OCI-LY7 (cell line): ENCODE measurements at regions not wholly inside any gene's neighbourhood (a gene's known extent, or its start where the extent isn't known, plus 50 kb on each side); places are given as distances from the start of the nearest gene placed in this dataset.

Experiments used
- BruUV-seq: library from RNA; stranded (reverse); fragments of 400-500 nt; replicated peaks from 2 replicates; lab custom pipeline; 2021; lab: Mats Ljungman, UMichigan
- CTCF ChIA-PET: fragments of 300-600 bp; sonication (Branson Sonifier 250); formaldehyde crosslinking; loops from one replicate; lab custom pipeline; 2022; ENCODE audit warnings: antibody characterized with exemption; ENCODE audit not compliant: unreplicated experiment; lab: Charles Lee
- POLR2A ChIA-PET: fragments of 300-600 bp; sonication (Branson Sonifier 250); formaldehyde crosslinking; loops from one replicate; lab custom pipeline; 2022; ENCODE audit warnings: antibody characterized with exemption; lab: Charles Lee
- DNase-seq: peaks from one replicate; pipeline ENCODE4 v3.0.0-alpha.2; 2015; ENCODE audit warnings: low spot score
- H2AFZ ChIP-seq: fragments of 200-600 bp; sonication (generic), shearing (Covaris generic); 2 replicates; pipeline ENCODE4 v1.6.1; 2014; ENCODE audit warnings: mild to moderate bottlenecking, antibody characterized with exemption, low read length, moderate library complexity
- H3K27ac ChIP-seq: fragments of 200-600 bp; sonication (generic); 2 replicates; pipeline ENCODE4 v1.5.1; 2014; ENCODE audit warnings: mixed run types, low read depth, mild to moderate bottlenecking, moderate library complexity, low read length, inconsistent platforms; ENCODE audit not compliant: poor library complexity, severe bottlenecking
- H3K36me3 ChIP-seq: fragments of 200-600 bp; sonication (generic); 2 replicates; pipeline ENCODE4 v1.6.1; 2014; ENCODE audit warnings: mild to moderate bottlenecking, antibody characterized with exemption, low read length, moderate library complexity, mixed read lengths; ENCODE audit not compliant: insufficient read depth
- H3K4me1 ChIP-seq: fragments of 200-600 bp; sonication (generic); 2 replicates; pipeline ENCODE4 v1.5.1; 2014; ENCODE audit warnings: mild to moderate bottlenecking, low read length; ENCODE audit not compliant: insufficient read depth, poor library complexity, severe bottlenecking
- H3K4me2 ChIP-seq: fragments of 200-600 bp; sonication (generic); 2 replicates; pipeline ENCODE4 v1.6.1; 2014; ENCODE audit warnings: mild to moderate bottlenecking, low read length
- H3K4me3 ChIP-seq: fragments of 200-600 bp; sonication (generic); 2 replicates; pipeline ENCODE4 v1.5.1; 2014; ENCODE audit warnings: mild to moderate bottlenecking, low read depth, low read length; ENCODE audit not compliant: poor library complexity, severe bottlenecking
- H3K79me2 ChIP-seq: fragments of 200-600 bp; sonication (generic); 2 replicates; pipeline ENCODE4 v1.6.1; 2016; ENCODE audit warnings: low read depth, mild to moderate bottlenecking, low read length, moderate library complexity, mixed read lengths; ENCODE audit not compliant: insufficient read depth
- H3K9me2 ChIP-seq: fragments of 200-600 bp; sonication (generic); 2 replicates; pipeline ENCODE4 v1.6.1; 2016; ENCODE audit warnings: mild to moderate bottlenecking, low read length, mixed read lengths; ENCODE audit not compliant: insufficient read depth
- H3K9me3 ChIP-seq: fragments of 200-600 bp; sonication (generic); 2 replicates; pipeline ENCODE4 v1.6.1; 2014; ENCODE audit warnings: mild to moderate bottlenecking, mixed run types, low read length, mixed read lengths
- H4K20me1 ChIP-seq: fragments of 200-600 bp; sonication (generic); 2 replicates; pipeline ENCODE4 v1.6.1; 2014; ENCODE audit warnings: mild to moderate bottlenecking, antibody characterized with exemption, low read length, moderate library complexity, mixed read lengths; ENCODE audit not compliant: insufficient read depth
- EZH2phosphoT487 ChIP-seq: fragments of 200-600 bp; sonication (generic); IDR thresholded peaks from 2 replicates; pipeline ENCODE4 v1.6.1; 2018; ENCODE audit warnings: low read depth, borderline replicate concordance, mild to moderate bottlenecking, mixed run types, antibody characterized with exemption, low read length, moderate library complexity, mixed read lengths
- intact Hi-C: fragments of 100-400 bp; cut with micrococcal nuclease; formaldehyde crosslinking; loops from one replicate; pipeline ENCODE4 v1.10.0; 2022; ENCODE audit not compliant: unreplicated experiment
- TF ChIP-seq, protein P1 (sequence below): fragments of 200-600 bp; sonication (generic); conservative IDR thresholded peaks from 2 replicates; pipeline ENCODE4 v1.5.1; 2014; ENCODE audit warnings: mild to moderate bottlenecking, antibody characterized with exemption, low read length, moderate library complexity, mixed read lengths

DNA sequence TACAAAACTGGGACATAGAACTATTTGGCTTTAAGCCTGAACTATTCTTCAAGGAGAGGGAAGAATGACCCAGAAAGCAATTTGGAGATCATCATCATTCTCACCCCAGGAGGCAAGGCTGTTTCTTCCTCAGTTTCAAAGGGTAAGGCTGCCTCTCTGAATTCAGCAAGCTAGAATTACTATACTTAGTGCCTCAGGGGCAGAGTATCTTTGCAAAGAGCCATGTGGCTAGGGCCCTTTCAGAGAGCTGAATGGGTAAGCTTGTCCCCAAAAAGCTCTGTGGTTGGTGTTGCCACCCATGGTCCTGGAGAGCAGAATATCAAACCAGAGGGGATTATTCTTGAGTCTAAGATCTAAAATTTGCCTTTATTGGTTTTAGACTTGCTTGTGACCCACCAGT lies 720.3 kb upstream of the ARPP21 start:
- Histone ChIP-seq H4K20me1 (no peaks in the 10 kb centered on the region), H2AFZ (no peak overlapping the region), H3K36me3 (no peaks in the 10 kb centered on the region), H3K4me2 (no peak overlapping the region), H3K9me3 (no peaks in the 10 kb centered on the region), H3K4me3 (no peak overlapping the region), H3K27ac (no peak overlapping the region), H3K9me2 (no peaks in the 10 kb centered on the region), H3K4me1 (no peaks in the 10 kb centered on the region), H3K79me2 (no peaks in the 10 kb centered on the region)
- TF ChIP-seq, protein P1, sequence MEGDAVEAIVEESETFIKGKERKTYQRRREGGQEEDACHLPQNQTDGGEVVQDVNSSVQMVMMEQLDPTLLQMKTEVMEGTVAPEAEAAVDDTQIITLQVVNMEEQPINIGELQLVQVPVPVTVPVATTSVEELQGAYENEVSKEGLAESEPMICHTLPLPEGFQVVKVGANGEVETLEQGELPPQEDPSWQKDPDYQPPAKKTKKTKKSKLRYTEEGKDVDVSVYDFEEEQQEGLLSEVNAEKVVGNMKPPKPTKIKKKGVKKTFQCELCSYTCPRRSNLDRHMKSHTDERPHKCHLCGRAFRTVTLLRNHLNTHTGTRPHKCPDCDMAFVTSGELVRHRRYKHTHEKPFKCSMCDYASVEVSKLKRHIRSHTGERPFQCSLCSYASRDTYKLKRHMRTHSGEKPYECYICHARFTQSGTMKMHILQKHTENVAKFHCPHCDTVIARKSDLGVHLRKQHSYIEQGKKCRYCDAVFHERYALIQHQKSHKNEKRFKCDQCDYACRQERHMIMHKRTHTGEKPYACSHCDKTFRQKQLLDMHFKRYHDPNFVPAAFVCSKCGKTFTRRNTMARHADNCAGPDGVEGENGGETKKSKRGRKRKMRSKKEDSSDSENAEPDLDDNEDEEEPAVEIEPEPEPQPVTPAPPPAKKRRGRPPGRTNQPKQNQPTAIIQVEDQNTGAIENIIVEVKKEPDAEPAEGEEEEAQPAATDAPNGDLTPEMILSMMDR, result no peak
- no peak for TF ChIP-seq EZH2phosphoT487
- intact Hi-C loops, result no loop called here
- no peak for DNase-seq
- ChIA-PET POLR2A (interaction anchor here (0.7 to 1.5 kb wide), 2 partner anchors 137 to 1599 kb away, joined by 3 read pairs; no protein-coding TSS in a partner anchor), CTCF (no interaction called here)
- no TSS peak for BruUV-seq

DNA sequence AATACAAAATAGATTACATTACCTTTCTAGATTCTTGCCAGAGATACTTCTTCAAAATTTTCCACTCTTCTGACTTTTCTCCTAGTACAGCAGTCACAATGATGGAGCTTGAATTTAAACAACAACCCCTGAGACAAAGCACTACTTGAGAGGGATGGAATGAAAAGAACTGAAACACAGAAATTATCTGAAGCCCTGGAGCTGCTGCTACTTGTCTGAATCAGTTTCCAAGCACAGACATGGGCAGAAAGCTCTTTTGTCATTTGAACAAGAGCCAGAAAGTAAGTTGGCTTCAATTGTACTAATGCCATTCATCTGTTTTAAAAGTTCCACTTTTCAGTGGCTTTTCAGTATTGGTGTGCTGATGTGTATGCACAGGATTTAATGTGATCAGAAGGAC lies 718.5 kb upstream of the ARPP21 start:
- Histone ChIP-seq H3K36me3 (no peaks in the 10 kb centered on the region), H3K4me3 (no peak overlapping the region), H3K79me2 (no peaks in the 10 kb centered on the region), H2AFZ (no peak overlapping the region), H4K20me1 (no peaks in the 10 kb centered on the region), H3K4me2 (no peak overlapping the region), H3K9me2 (no peaks in the 10 kb centered on the region), H3K4me1 (no peaks in the 10 kb centered on the region), H3K9me3 (no peaks in the 10 kb centered on the region), H3K27ac (no peak overlapping the region)
- intact Hi-C loops, result no loop called here
- no peak for DNase-seq
- CTCF ChIA-PET, result no interaction called here
- POLR2A ChIA-PET, result interaction anchor here (0.8 kb wide), 1 partner anchor 26 kb away, joined by 3 read pairs; no protein-coding TSS in a partner anchor
- BruUV-seq, result no TSS peak
- TF ChIP-seq, protein P1, result no peak
- no peak for TF ChIP-seq EZH2phosphoT487

DNA sequence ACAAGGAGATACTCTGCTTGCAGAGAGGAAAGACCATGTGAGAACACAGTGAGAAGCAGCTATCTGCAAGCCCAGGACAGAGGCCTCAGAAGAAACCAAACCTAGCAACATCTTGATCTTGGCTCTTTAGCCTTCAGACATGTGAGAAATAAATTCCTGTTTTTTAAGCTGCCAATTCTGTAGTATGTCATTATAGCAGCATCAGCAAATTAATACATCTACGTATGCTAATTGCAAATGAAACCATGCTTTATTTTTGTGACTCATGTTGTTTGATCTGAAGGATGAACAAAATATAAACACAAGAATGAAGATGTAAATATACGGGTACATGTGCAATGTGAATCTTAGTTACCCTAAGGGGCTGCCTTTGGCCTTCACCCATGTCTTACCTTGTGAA lies 714.4 kb upstream of the ARPP21 start:
- POLR2A ChIA-PET, result no interaction called here
- H3K4me1 ChIP-seq, result no peaks in the 10 kb centered on the region
- no peak overlapping the region for H2AFZ ChIP-seq
- no peaks in the 10 kb centered on the region for H3K9me3 ChIP-seq
- H3K27ac ChIP-seq, result no peak overlapping the region
- CTCF ChIA-PET, result no interaction called here
- TF ChIP-seq, protein P1, result no peak
- no peak for TF ChIP-seq EZH2phosphoT487
- H4K20me1 ChIP-seq, result no peaks in the 10 kb centered on the region
- intact Hi-C loops, result no loop called here
- no peaks in the 10 kb centered on the region for H3K36me3 ChIP-seq
- no peaks in the 10 kb centered on the region for H3K9me2 ChIP-seq
- no peak overlapping the region for H3K4me2 ChIP-seq
- H3K79me2 ChIP-seq, result no peaks in the 10 kb centered on the region
- no peak overlapping the region for H3K4me3 ChIP-seq
- no peak for DNase-seq
- no TSS peak for BruUV-seq
